Activated naive CD4-positive, alpha-beta T cell treated with anti-CD3 and anti-CD28 coated beads, Interleukin-2, amount 50 U/mL, for 72 hours (primary cell): ENCODE measurements at regions not wholly inside any gene's neighbourhood (a gene's known extent, or its start where the extent isn't known, plus 50 kb on each side); places are given as distances from the start of the nearest gene placed in this dataset.
"Not testable (repeated sequence)": the region's sequence is repeated elsewhere in the genome, so short reads cannot be mapped to it uniquely, and the experiment has no call there.

Experiments
- ATAC-seq, 2 donors: fragments of 150-1000 bp; cut with Tn5 transposase; 2 replicates each; pipeline ENCODE4 v1.10.0; 2021; ENCODE audit warnings: mild to moderate bottlenecking in 2 of 2, moderate library complexity in 2 of 2
- DNase-seq, 2 donors: peaks; one replicate each; pipeline ENCODE4 v3.0.0; 2021 to 2022; ENCODE audit warnings: low spot score in 2 of 2
- H3K27ac Mint-ChIP-seq, 2 donors: one replicate each; pipeline ENCODE4 v1.8.0; 2022; ENCODE audit warnings: mild to moderate bottlenecking in 2 of 2, mixed read lengths in 2 of 2
- H3K36me3 Mint-ChIP-seq, 2 donors: one replicate each; pipeline ENCODE4 v1.8.0; 2022; ENCODE audit warnings: mixed read lengths in 2 of 2
- H3K9me3 Mint-ChIP-seq, 2 donors: one replicate each; pipeline ENCODE4 v1.8.0; 2022; ENCODE audit warnings: mixed read lengths in 2 of 2

GRCh38 chr21:10325546-10325945 lies 195.8 kb upstream of the TPTE start:
- not testable (repeated sequence) for H3K27ac Mint-ChIP-seq
- DNase-seq (peak in 1 of 2 donors; percentile 38), ATAC-seq (peak; percentile 81 to 82)
- Mint-ChIP-seq H3K36me3 (peaks cover 40 to 44% of the 10 kb centered on the region in 2 donors), H3K9me3 (peaks cover 41 to 42% of the 10 kb centered on the region in 2 donors)

DNA sequence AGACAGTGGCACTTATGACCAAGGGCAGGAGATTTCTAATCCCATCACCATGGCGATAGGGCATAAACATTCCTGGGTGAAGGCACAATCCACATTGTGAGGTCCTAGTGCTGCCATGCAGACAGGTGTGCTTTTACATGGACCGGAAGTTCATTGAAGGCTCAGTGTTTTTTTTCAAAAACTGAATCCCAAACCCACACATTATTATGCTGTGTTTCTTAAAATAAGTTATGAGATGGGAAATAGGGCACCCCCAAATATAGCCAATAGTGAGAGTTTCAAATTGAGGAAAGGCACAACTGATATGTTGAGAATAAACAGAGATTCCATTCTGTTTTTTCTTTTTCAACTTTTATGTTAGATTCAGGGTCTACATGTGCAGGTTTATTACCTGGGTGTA lies 195.2 kb upstream of the TPTE start:
- H3K9me3 Mint-ChIP-seq, result peaks cover 47 to 48% of the 10 kb centered on the region in 2 donors
- H3K36me3 Mint-ChIP-seq, result peaks cover 46 to 50% of the 10 kb centered on the region in 2 donors
- not testable (repeated sequence) for DNase-seq, H3K27ac Mint-ChIP-seq
- ATAC-seq, result peak; percentile 53 to 55

- not testable (repeated sequence) for H3K27ac Mint-ChIP-seq, DNase-seq, ATAC-seq
- Mint-ChIP-seq H3K36me3 (peaks cover 59 to 61% of the 10 kb centered on the region in 2 donors), H3K9me3 (peaks cover 53 to 57% of the 10 kb centered on the region in 2 donors)
These were observed 192.7 kb upstream of the TPTE start for GRCh38 chr21:10328646-10329045.

DNA sequence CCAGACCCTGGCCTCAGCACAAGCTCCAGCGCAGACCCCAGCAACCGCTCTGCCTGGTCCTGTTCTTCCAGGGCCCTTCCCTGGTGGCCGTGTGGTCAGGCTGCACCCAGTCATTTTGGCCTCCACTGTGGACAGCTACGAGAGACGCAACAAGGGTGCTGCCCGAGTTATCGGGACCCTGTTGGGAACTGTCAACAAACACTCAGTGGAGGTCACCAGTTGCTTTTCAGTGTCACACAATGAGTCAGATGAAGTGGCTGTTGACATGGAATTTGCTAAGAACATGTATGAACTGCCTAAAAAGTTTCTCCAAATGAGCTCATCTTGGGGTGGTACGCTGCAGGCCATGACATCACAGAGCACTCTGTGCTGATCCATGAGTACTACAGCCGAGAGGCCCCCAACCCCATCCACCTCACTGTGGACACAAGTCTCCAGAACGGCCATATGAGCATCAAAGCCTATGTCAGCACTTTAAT lies 190.7 kb upstream of the TPTE start:
- Mint-ChIP-seq H3K36me3 (peaks cover 59 to 60% of the 10 kb centered on the region in 2 donors), H3K9me3 (peaks cover 51 to 54% of the 10 kb centered on the region in 2 donors)
- peak in 1 of 2 donors; percentile 25 for ATAC-seq
- DNase-seq, H3K27ac Mint-ChIP-seq: not testable (repeated sequence)

DNA sequence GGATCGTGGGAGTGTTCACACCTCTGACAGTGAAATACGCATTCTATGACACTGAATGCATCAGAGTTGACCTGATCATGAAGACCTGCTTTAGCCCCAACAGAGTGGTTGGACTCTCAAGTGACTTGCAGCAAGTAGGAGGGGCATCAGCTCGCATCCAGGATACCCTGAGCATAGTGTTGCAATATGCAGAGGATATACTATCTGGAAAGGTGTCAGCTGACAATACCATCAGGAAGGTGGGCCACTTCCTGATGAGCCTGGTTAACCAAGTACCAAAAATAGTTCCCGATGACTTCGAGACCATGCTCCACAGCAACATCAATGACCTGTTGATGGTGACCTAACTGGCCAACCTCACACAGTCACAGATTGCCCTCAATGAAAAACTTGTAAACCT lies 190.2 kb upstream of the TPTE start:
- not testable (repeated sequence) for H3K27ac Mint-ChIP-seq, DNase-seq
- ATAC-seq, result peak; percentile 18 to 21
- Mint-ChIP-seq H3K36me3 (peaks cover 58 to 60% of the 10 kb centered on the region in 2 donors), H3K9me3 (peaks cover 51 to 54% of the 10 kb centered on the region in 2 donors)

DNA sequence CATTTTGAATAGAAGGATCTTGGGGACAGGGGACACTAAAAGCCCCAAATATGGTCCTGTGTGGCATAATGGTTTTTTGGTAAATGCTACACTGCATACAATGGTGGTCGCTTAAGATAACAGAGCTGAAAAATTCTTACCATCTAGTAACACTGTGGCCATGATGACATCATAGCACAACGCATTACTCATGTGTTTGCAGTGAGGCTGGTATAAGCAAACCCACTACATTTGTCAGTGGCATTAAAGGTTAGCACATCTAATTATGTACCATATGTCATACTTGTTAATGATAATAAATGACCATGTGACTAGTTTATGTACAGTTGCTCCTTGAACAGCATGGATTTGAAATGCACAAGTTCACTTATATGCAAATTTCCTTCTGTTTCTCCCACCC lies 188.4 kb upstream of the TPTE start:
- DNase-seq, H3K27ac Mint-ChIP-seq: not testable (repeated sequence)
- peak; percentile 29 to 32 for ATAC-seq
- peaks cover 49 to 52% of the 10 kb centered on the region in 2 donors for H3K9me3 Mint-ChIP-seq
- peaks cover 51 to 57% of the 10 kb centered on the region in 2 donors for H3K36me3 Mint-ChIP-seq

GRCh38 chr21:10334391-10334790 lies 187.0 kb upstream of the TPTE start:
- DNase-seq, H3K27ac Mint-ChIP-seq, ATAC-seq: not testable (repeated sequence)
- Mint-ChIP-seq H3K9me3 (peaks cover 50 to 54% of the 10 kb centered on the region in 2 donors), H3K36me3 (peaks cover 40 to 57% of the 10 kb centered on the region in 2 donors)

DNA sequence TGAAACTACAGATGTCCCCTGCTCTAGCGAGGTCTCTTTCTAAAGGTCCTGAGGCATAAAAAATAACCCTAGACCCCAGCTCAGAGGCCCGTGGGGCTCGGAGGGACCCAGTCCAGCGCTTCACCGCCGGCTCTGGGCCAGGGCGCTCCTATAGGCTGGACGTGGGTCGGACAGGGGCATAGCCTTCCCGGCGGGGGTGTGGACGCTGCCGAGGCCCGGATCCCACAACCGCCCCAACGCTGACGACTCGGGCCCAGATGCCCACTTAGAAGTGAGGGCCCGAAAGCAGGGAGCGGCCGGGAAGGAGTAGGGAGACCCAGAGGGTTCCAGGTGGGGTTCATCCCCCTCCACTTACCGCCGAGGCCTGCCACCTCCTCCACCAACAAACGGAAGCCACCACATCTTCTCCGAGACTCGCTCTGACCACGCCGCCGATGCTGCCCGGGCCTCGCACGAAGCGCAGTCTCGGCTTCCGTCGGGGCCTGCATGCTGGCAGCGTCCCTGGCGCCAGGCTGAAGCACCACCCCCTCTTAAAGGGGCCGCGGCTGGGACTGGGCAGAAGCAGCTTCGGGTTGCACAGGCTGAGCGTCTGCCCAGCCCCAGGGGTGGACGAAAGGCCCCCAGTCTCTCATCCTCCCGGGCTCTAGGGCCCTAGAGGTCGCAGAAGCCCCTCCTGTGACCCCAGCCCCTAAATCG lies 179.0 kb upstream of the TPTE start:
- ATAC-seq, result peak; percentile 63 to 76
- not testable (repeated sequence) for DNase-seq, H3K27ac Mint-ChIP-seq
- Mint-ChIP-seq H3K36me3 (peaks cover 29 to 45% of the 10 kb centered on the region in 2 donors), H3K9me3 (peaks cover 42 to 44% of the 10 kb centered on the region in 2 donors)

DNA sequence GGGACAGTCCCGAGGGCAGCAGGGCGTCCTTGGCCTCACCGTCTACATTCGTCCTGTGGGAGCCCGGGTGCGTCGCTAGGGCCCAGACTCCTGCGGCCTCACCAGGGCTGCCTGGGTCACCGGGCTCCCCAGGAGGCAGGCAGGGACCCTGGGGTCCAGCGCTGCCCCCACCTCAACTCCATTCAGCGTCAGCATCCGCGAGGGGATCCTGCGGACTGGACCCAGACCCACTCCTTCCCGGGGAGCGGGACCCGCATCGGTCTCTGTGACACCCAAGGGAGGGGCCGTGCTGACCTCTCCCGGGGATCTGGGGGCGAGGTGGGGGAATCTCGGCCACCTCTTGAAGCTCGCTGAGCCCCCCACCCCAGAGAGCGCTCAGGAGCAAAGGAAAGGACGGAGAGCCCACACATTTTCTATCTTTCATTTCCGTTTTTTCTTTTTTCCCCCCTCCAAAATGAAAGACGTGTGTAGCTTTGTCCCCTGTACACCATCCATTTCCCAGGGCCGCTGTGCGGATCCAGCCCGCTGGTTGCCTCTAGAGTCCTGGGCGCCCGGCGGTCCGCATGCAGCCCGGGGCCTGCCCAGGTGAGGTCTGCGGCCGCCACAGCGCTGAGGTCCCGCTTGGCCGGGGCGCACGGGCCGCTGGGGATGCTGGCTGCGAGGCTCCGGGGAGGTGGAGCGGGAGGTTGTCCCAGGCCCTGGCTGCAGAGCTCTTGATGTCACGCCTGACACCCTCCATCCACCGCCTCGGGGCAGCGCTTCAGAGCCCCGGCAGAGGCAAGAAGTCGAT lies 178.0 kb upstream of the TPTE start:
- H3K27ac Mint-ChIP-seq, DNase-seq, ATAC-seq: not testable (repeated sequence)
- Mint-ChIP-seq H3K36me3 (peaks cover 27 to 42% of the 10 kb centered on the region in 2 donors), H3K9me3 (peaks cover 33 to 41% of the 10 kb centered on the region in 2 donors)

DNA sequence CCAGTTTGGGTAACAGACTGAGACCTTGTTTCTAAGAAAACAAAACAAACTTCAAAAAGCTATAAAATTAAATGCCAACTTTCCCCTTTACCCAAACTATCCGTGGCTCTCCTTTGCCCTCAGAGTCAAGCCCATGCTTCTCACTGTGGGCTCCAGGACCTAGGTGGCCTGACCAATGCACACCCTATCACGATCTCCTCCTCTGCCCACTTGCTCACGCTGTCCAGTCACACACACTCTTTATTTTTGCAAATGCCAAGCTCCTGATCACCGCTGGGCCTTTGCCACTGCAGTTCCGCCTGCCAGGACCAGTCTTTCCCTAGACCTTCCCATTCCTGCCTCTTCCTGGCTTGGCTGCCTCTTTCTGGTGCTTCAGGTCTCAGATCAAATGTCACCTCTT lies 177.1 kb upstream of the TPTE start:
- H3K27ac Mint-ChIP-seq, DNase-seq, ATAC-seq: not testable (repeated sequence)
- Mint-ChIP-seq H3K36me3 (peaks cover 27 to 35% of the 10 kb centered on the region in 2 donors), H3K9me3 (peaks cover 31 to 42% of the 10 kb centered on the region in 2 donors)

- H3K9me3 Mint-ChIP-seq, result peaks cover 27 to 37% of the 10 kb centered on the region in 2 donors
- ATAC-seq, DNase-seq, H3K27ac Mint-ChIP-seq: not testable (repeated sequence)
- peaks cover 27 to 30% of the 10 kb centered on the region in 2 donors for H3K36me3 Mint-ChIP-seq
These were observed 176.2 kb upstream of the TPTE start for GRCh38 chr21:10345178-10345612.

DNA sequence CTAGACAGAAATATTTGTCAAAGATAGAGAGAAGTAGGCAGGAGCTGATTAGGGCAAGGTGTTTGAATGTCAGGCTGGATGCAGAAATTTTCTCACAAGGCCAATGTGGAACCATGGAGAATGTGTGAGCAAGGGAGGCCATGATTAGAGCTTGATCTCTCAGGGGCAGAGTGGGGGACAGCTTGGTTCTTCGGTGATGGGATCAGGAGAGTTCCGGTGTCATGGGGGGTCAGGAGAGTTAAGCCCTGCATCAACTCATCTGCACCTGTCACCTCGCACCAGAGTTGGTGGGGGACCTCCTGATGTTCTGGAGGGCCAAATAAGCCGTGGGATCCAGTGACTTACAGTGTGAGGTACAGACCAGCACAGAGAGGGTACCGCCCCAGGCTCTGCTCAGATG lies 175.1 kb upstream of the TPTE start:
- DNase-seq, H3K27ac Mint-ChIP-seq, ATAC-seq: not testable (repeated sequence)
- Mint-ChIP-seq H3K9me3 (peaks cover 30 to 43% of the 10 kb centered on the region in 2 donors), H3K36me3 (peaks cover 30 to 32% of the 10 kb centered on the region in 2 donors)

DNA sequence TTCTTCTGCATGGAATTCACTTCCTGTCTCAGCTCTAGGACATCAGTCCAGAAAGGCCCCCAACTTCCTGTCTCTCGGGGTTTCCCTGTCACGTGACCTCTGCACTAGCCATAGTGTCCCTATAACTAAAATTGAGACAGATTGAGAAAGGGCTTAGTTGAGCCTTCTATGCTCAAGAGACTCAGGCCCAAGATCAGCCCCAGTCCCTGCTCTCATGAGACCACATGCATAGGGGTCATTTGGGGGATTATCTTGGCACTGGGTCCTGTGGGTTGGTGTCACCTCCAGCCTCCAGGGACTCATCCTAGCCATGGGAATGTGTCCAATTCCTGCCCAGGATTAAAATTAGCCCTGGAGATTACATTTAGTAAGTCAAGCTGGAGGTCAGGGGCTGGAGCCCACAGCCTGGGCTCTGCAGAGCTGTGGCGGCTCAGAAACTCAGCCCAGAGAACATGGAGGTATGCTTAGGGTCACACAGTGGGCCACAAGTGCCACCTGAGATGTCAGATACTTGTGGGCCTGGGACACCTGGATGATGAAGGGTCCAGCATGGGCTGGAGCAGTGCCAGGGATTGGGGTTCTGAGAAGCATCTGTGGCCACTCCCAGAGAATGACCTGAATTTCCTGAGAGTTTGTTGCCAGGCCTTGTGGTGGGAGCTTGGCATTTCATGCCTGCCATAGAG lies 174.3 kb upstream of the TPTE start:
- Mint-ChIP-seq H3K9me3 (peaks cover 33 to 44% of the 10 kb centered on the region in 2 donors), H3K27ac (peak overlapping the region in 1 of 2 donors; percentile 72), H3K36me3 (peaks cover 30 to 32% of the 10 kb centered on the region in 2 donors)
- not testable (repeated sequence) for DNase-seq, ATAC-seq

- peaks cover 38 to 49% of the 10 kb centered on the region in 2 donors for H3K9me3 Mint-ChIP-seq
- ATAC-seq, DNase-seq, H3K27ac Mint-ChIP-seq: not testable (repeated sequence)
- H3K36me3 Mint-ChIP-seq, result peaks cover 35 to 38% of the 10 kb centered on the region in 2 donors
These were observed 173.7 kb upstream of the TPTE start for GRCh38 chr21:10347675-10348074.

DNA sequence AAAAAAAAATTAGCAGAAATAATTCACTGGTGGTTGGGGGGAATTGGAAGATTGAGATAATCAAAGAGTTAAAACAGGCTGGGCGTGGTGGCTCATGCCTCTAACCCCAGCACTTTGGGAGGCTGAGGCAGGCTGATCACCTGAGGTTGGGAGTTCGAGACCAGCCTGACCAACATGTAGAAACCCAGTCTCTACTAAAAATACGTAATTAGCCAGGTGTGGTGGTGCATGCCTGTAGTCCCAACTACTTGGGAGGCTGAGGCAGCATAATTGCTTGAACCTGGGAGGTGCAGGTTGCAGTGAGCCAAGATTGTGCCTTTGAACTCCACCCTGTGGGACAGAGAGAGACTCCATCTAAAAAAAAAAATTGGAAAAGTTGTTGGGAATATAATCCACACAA lies 173.2 kb upstream of the TPTE start:
- H3K27ac Mint-ChIP-seq, DNase-seq, ATAC-seq: not testable (repeated sequence)
- H3K9me3 Mint-ChIP-seq, result peaks cover 42 to 54% of the 10 kb centered on the region in 2 donors
- H3K36me3 Mint-ChIP-seq, result peaks cover 39 to 42% of the 10 kb centered on the region in 2 donors
